Lower leg skin (tissue), 3 donors: ENCODE measurements at regions not wholly inside any gene's neighbourhood (a gene's known extent, or its start where the extent isn't known, plus 50 kb on each side); places are given as distances from the start of the nearest gene placed in this dataset.

Experiments
- POLR2A ChIP-seq, 2 donors: fragments of 450-650 bp; IDR thresholded peaks; one replicate each; pipeline ENCODE4 v1.6.1; 2016 to 2017; ENCODE audit warnings: antibody characterized with exemption in 2 of 2, mild to moderate bottlenecking in 1 of 2, moderate library complexity in 1 of 2
- TF ChIP-seq, protein P1 (sequence below), 3 donors: fragments of 450-650 bp; IDR thresholded peaks; one replicate each; pipeline ENCODE4 v1.5.1; 2016; ENCODE audit warnings: antibody characterized with exemption in 3 of 3, mild to moderate bottlenecking in 3 of 3, moderate library complexity in 2 of 3

DNA sequence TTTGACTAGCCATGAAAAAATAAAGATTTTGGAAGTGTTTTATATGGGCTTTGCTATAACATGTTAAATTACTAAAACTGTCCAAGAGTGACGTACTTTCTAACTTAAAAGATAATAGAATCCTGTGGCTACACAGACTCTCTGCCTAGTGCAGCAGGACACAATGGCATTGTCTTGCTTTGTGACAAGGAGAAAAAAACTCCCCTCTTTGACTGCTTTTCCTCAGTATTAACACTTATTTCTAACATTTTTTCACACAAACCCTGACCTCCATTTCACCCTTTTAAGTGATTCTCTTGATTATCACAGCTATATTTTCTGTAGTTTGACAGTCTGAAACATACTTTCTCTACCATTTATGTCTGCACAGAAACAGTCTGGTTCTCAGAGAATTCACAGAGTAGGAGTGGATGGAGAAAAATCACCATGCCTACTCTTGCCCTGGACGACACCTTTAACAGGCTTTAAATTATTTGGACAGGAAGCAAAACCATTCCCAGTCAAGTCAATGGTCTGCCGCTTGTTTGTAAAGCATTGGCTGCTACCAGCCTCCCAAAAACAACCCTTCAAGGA lies 336.3 kb upstream of the SMIM30 start:
- no peak for TF ChIP-seq POLR2A (IDR thresholded peaks at IDR 0.05)
- TF ChIP-seq, protein P1, sequence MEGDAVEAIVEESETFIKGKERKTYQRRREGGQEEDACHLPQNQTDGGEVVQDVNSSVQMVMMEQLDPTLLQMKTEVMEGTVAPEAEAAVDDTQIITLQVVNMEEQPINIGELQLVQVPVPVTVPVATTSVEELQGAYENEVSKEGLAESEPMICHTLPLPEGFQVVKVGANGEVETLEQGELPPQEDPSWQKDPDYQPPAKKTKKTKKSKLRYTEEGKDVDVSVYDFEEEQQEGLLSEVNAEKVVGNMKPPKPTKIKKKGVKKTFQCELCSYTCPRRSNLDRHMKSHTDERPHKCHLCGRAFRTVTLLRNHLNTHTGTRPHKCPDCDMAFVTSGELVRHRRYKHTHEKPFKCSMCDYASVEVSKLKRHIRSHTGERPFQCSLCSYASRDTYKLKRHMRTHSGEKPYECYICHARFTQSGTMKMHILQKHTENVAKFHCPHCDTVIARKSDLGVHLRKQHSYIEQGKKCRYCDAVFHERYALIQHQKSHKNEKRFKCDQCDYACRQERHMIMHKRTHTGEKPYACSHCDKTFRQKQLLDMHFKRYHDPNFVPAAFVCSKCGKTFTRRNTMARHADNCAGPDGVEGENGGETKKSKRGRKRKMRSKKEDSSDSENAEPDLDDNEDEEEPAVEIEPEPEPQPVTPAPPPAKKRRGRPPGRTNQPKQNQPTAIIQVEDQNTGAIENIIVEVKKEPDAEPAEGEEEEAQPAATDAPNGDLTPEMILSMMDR (IDR thresholded peaks at IDR 0.05) = no peak
